Neural cell (in vitro differentiated cells): ENCODE measurements at regions not wholly inside any gene's neighbourhood (a gene's known extent, or its start where the extent isn't known, plus 50 kb on each side); places are given as distances from the start of the nearest gene placed in this dataset.

Experiments
- H2AFZ ChIP-seq: fragments of 200-600, 300-800 bp; sonication (generic), shearing (Covaris generic); 2 replicates; pipeline ENCODE4 v1.6.0; 2014; ENCODE audit warnings: low read depth, mild to moderate bottlenecking, antibody characterized with exemption, low read length, moderate library complexity
- H3F3A ChIP-seq: fragments of 200-600 bp; shearing (Covaris generic); 2 replicates; pipeline ENCODE4 v1.6.1; 2016; ENCODE audit warnings: mild to moderate bottlenecking, moderate library complexity, mixed read lengths, antibody characterized with exemption, low read length; ENCODE audit not compliant: insufficient read depth, poor library complexity, severe bottlenecking
- H3K27ac ChIP-seq: fragments of 200-600, 300-800 bp; sonication (generic), shearing (Covaris generic); 2 replicates; pipeline ENCODE4 v1.5.1; 2014; ENCODE audit warnings: mild to moderate bottlenecking, low read length, moderate library complexity
- H3K27me3 ChIP-seq: fragments of 300-800, 200-600 bp; sonication (generic), shearing (Covaris generic); 2 replicates; pipeline ENCODE4 v1.6.0; 2014; ENCODE audit warnings: mild to moderate bottlenecking, low read depth, low read length, moderate library complexity; ENCODE audit not compliant: insufficient read depth
- H3K36me3 ChIP-seq: fragments of 300-800, 200-600 bp; sonication (generic), shearing (Covaris generic); 2 replicates; pipeline ENCODE4 v1.5.1; 2014; ENCODE audit warnings: mild to moderate bottlenecking, antibody characterized with exemption, low read length, moderate library complexity; ENCODE audit not compliant: insufficient read depth
- H3K4me2 ChIP-seq: fragments of 300-800, 200-600 bp; sonication (generic), shearing (Covaris generic); 2 replicates; pipeline ENCODE4 v1.6.0; 2014; ENCODE audit warnings: mild to moderate bottlenecking, low read length
- H3K4me3 ChIP-seq: fragments of 300-800, 200-600 bp; sonication (generic), shearing (Covaris generic); 2 replicates; pipeline ENCODE4 v1.5.1; 2014; ENCODE audit warnings: mild to moderate bottlenecking, low read length, moderate library complexity
- H3K79me2 ChIP-seq: fragments of 200-600 bp; shearing (Covaris generic); replicated peaks from 2 replicates; pipeline ENCODE4 v1.6.0; 2014; ENCODE audit warnings: mild to moderate bottlenecking, low read length, moderate library complexity; ENCODE audit not compliant: insufficient read depth
- H3K9ac ChIP-seq: fragments of 300-800, 200-600 bp; sonication (generic), shearing (Covaris generic); 2 replicates; pipeline ENCODE4 v1.6.1; 2016; ENCODE audit warnings: mild to moderate bottlenecking, low read length, mixed read lengths
- H3K9me2 ChIP-seq: fragments of 200-600 bp; shearing (Covaris generic); 2 replicates; pipeline ENCODE4 v1.6.1; 2016; ENCODE audit warnings: mild to moderate bottlenecking, low read length, mixed read lengths; ENCODE audit not compliant: insufficient read depth
- H3K9me3 ChIP-seq: fragments of 200-600, 300-800 bp; sonication (generic), shearing (Covaris generic); 2 replicates; pipeline ENCODE4 v1.6.1; 2016; ENCODE audit warnings: mild to moderate bottlenecking, mixed run types, low read length, moderate library complexity, mixed read lengths
- H4K20me1 ChIP-seq: fragments of 200-600 bp; shearing (Covaris generic); 2 replicates; pipeline ENCODE4 v1.6.1; 2016; ENCODE audit warnings: mild to moderate bottlenecking, mixed run types; ENCODE audit not compliant: insufficient read depth
- CTCF ChIP-seq: fragments of 450-650 bp; IDR thresholded peaks from 2 replicates; pipeline ENCODE4 v1.5.1; 2014; ENCODE audit warnings: antibody characterized with exemption, mild to moderate bottlenecking, moderate library complexity; ENCODE audit not compliant: poor library complexity, severe bottlenecking
- EP300 ChIP-seq: fragments of 450-650 bp; conservative IDR thresholded peaks from 2 replicates; pipeline ENCODE4 v1.6.1; 2014; ENCODE audit warnings: antibody characterized with exemption, mild to moderate bottlenecking, moderate library complexity; ENCODE audit not compliant: poor library complexity, severe bottlenecking
- EZH2 ChIP-seq: fragments of 200-600, 300-800 bp; shearing (Covaris generic), sonication (generic); IDR thresholded peaks from 2 replicates; pipeline ENCODE4 v1.6.1; 2014; ENCODE audit warnings: antibody characterized with exemption, low read length, borderline replicate concordance, mild to moderate bottlenecking; ENCODE audit not compliant: insufficient read depth, poor library complexity, severe bottlenecking
- MXI1 ChIP-seq: fragments of 450-650 bp; conservative IDR thresholded peaks from 2 replicates; pipeline ENCODE4 v1.6.1; 2014; ENCODE audit warnings: antibody characterized with exemption, mild to moderate bottlenecking; ENCODE audit not compliant: poor library complexity, severe bottlenecking
- POLR2AphosphoS5 ChIP-seq: IDR thresholded peaks from 2 replicates; pipeline ENCODE4 v1.6.1; 2012
- RAD21 ChIP-seq: fragments of 450-650 bp; conservative IDR thresholded peaks from 2 replicates; pipeline ENCODE4 v1.6.1; 2014; ENCODE audit warnings: antibody characterized with exemption, mild to moderate bottlenecking, moderate library complexity
- REST ChIP-seq: IDR thresholded peaks from 2 replicates; pipeline ENCODE4 v1.6.1; 2012; ENCODE audit warnings: borderline replicate concordance
- SMC3 ChIP-seq: fragments of 450-650 bp; conservative IDR thresholded peaks from 2 replicates; pipeline ENCODE4 v1.6.1; 2014; ENCODE audit warnings: antibody characterized with exemption, mild to moderate bottlenecking, moderate library complexity; ENCODE audit not compliant: poor library complexity
- TAF1 ChIP-seq: IDR thresholded peaks from 2 replicates; pipeline ENCODE4 v1.6.1; 2012; ENCODE audit warnings: low read depth

GRCh38 chr19:32130332-32130731 lies 215.1 kb upstream of the ZNF507 start:
- H3K9ac ChIP-seq: no peak overlapping the region
- no peaks in the 10 kb centered on the region for H3F3A ChIP-seq
- H3K36me3 ChIP-seq: no peaks in the 10 kb centered on the region
- no peak overlapping the region for H3K4me3 ChIP-seq
- no peaks in the 10 kb centered on the region for H3K9me2 ChIP-seq
- H3K4me2 ChIP-seq: no peak overlapping the region
- H3K27ac ChIP-seq: no peak overlapping the region
- H3K79me2 ChIP-seq: no peaks in the 10 kb centered on the region
- no peaks in the 10 kb centered on the region for H4K20me1 ChIP-seq
- no peak overlapping the region for H2AFZ ChIP-seq
- H3K27me3 ChIP-seq: no peaks in the 10 kb centered on the region
- no peaks in the 10 kb centered on the region for H3K9me3 ChIP-seq
- no peak for TF ChIP-seq CTCF
- TF ChIP-seq REST: no peak
- TF ChIP-seq RAD21: no peak
- TF ChIP-seq POLR2AphosphoS5: no peak
- TF ChIP-seq TAF1: no peak
- TF ChIP-seq MXI1: no peak
- no peak for TF ChIP-seq EZH2
- TF ChIP-seq SMC3: no peak
- no peak for TF ChIP-seq EP300

GRCh38 chr19:32131005-32131404 lies 214.4 kb upstream of the ZNF507 start:
- Histone ChIP-seq H3K4me3 (no peak overlapping the region), H3K79me2 (no peaks in the 10 kb centered on the region), H3K4me2 (no peak overlapping the region), H3F3A (no peaks in the 10 kb centered on the region), H3K9me2 (no peaks in the 10 kb centered on the region), H3K27me3 (no peaks in the 10 kb centered on the region), H2AFZ (no peak overlapping the region), H4K20me1 (no peaks in the 10 kb centered on the region), H3K9me3 (no peaks in the 10 kb centered on the region), H3K27ac (no peak overlapping the region), H3K9ac (no peak overlapping the region), H3K36me3 (no peaks in the 10 kb centered on the region)
- TF ChIP-seq EZH2 (no peak), CTCF (no peak), MXI1 (no peak), SMC3 (no peak), REST (no peak), EP300 (no peak), RAD21 (no peak), TAF1 (no peak), POLR2AphosphoS5 (no peak)
